CD4-positive, alpha-beta T cell (primary cell): ENCODE measurements at regions not wholly inside any gene's neighbourhood (a gene's known extent, or its start where the extent isn't known, plus 50 kb on each side); places are given as distances from the start of the nearest gene placed in this dataset.

Experiments used
- ATAC-seq: fragments of 200-7000 bp; cut with Tn5 transposase; one replicate; pipeline ENCODE4 v1.10.0; 2022; ENCODE audit warnings: mild to moderate bottlenecking; ENCODE audit not compliant: poor library complexity
- CTCF ChIA-PET: fragments of 350-600 bp; sonication (Branson Sonifier 250); formaldehyde crosslinking; loops from one replicate; lab custom pipeline; 2021; ENCODE audit warnings: antibody characterized with exemption, inconsistent platforms; lab: Charles Lee
- POLR2A ChIA-PET: fragments of 350-600 bp; sonication (Branson Sonifier 250); formaldehyde crosslinking; loops from one replicate; lab custom pipeline; 2021; ENCODE audit warnings: antibody characterized with exemption, inconsistent platforms; lab: Charles Lee
- DNase-seq, 14 experiments: peaks; one replicate each; pipeline ENCODE4 v3.0.0-alpha.2; 2013 to 2020; ENCODE audit warnings: mixed read lengths in 2 of 14
- H3K27ac ChIP-seq, 2 donors: one replicate each; pipeline versions ENCODE4 v1.5.1 to v1.7.0; 2013; ENCODE audit warnings: low read length in 2 of 2, low read depth in 1 of 2, mild to moderate bottlenecking in 1 of 2
- H3K27me3 ChIP-seq, 2 experiments: 1 replicate in 1 of 2; 2 replicates in 1 of 2; pipeline versions ENCODE4 v1.6.1 to v1.7.0; 2013; ENCODE audit warnings: low read length in 2 of 2, control low read depth in 1 of 2, mild to moderate bottlenecking in 1 of 2, moderate library complexity in 1 of 2; ENCODE audit not compliant: insufficient read depth in 2 of 2, control insufficient read depth in 1 of 2
- H3K36me3 ChIP-seq: one replicate; pipeline ENCODE4 v1.6.1; 2013; ENCODE audit warnings: low read length, control low read depth; ENCODE audit not compliant: insufficient read depth
- H3K4me1 ChIP-seq: one replicate; pipeline ENCODE4 v1.6.1; 2013; ENCODE audit warnings: low read length, control low read depth; ENCODE audit not compliant: insufficient read depth
- H3K4me3 ChIP-seq: one replicate; pipeline ENCODE4 v1.5.1; 2013; ENCODE audit warnings: mild to moderate bottlenecking, low read length, moderate library complexity
- H3K9me3 ChIP-seq, 2 experiments: 1 replicate in 1 of 2; 2 replicates in 1 of 2; pipeline versions ENCODE4 v1.6.1 to v1.7.0; 2013; ENCODE audit warnings: low read length in 2 of 2, mild to moderate bottlenecking in 2 of 2, control low read depth in 1 of 2, moderate library complexity in 1 of 2; ENCODE audit not compliant: control insufficient read depth in 1 of 2, insufficient read depth in 1 of 2
- H3K27ac Mint-ChIP-seq: one replicate; pipeline ENCODE4 v1.8.0; 2020; ENCODE audit warnings: mixed read lengths
- H3K27me3 Mint-ChIP-seq: one replicate; pipeline ENCODE4 v1.8.0; 2021; ENCODE audit warnings: mixed read lengths
- H3K36me3 Mint-ChIP-seq: one replicate; pipeline ENCODE4 v1.8.0; 2021; ENCODE audit warnings: low read depth, mixed read lengths
- H3K4me1 Mint-ChIP-seq: one replicate; pipeline ENCODE4 v1.8.0; 2021; ENCODE audit warnings: low read depth, mixed read lengths
- H3K4me3 Mint-ChIP-seq: one replicate; pipeline ENCODE4 v1.8.0; 2020; ENCODE audit warnings: mild to moderate bottlenecking, mixed read lengths
- H3K9me3 Mint-ChIP-seq: one replicate; pipeline ENCODE4 v1.8.0; 2020; ENCODE audit warnings: mixed read lengths
- CTCF ChIP-seq: fragments of 200-600 bp; IDR thresholded peaks from one replicate; pipeline ENCODE4 v1.8.0; 2022; ENCODE audit warnings: antibody characterized with exemption, mild to moderate bottlenecking
- intact Hi-C, 2 experiments: fragments of 100-400 bp; cut with DNase I in 1 of 2; cut with micrococcal nuclease in 1 of 2; formaldehyde crosslinking; loops; one replicate each; pipeline versions ENCODE4 v1.15.1 to v1.9.0; 2023 to 2025; cut with DNase I, micrococcal nuclease

- POLR2A ChIA-PET, result no interaction called here
- H3K27ac Mint-ChIP-seq, result no peak overlapping the region
- no peaks in the 10 kb centered on the region for H3K36me3 ChIP-seq
- H3K27me3 ChIP-seq, result peaks cover 8 to 11% of the 10 kb centered on the region in 2 experiments
- intact Hi-C loops, result no loop called here
- ATAC-seq (no peak), DNase-seq (no peak)
- H3K4me3 ChIP-seq, result no peak overlapping the region
- no peaks in the 10 kb centered on the region for H3K9me3 Mint-ChIP-seq
- no peak overlapping the region for H3K27ac ChIP-seq
- H3K4me3 Mint-ChIP-seq, result no peak overlapping the region
- CTCF ChIA-PET, result no interaction called here
- no peak for TF ChIP-seq CTCF
- no peaks in the 10 kb centered on the region for H3K9me3 ChIP-seq
- H3K4me1 Mint-ChIP-seq, result no peaks in the 10 kb centered on the region
- H3K4me1 ChIP-seq, result no peaks in the 10 kb centered on the region
- no peaks in the 10 kb centered on the region for H3K36me3 Mint-ChIP-seq
- H3K27me3 Mint-ChIP-seq, result peaks cover 30% of the 10 kb centered on the region
These were observed 93.2 kb upstream of the ARL4C start for GRCh38 chr2:234590076-234590475.

- no peak overlapping the region for H3K27ac ChIP-seq
- H3K36me3 ChIP-seq, result no peaks in the 10 kb centered on the region
- no peak for ATAC-seq
- no peak for TF ChIP-seq CTCF
- peaks cover 8 to 11% of the 10 kb centered on the region in 2 experiments for H3K27me3 ChIP-seq
- intact Hi-C loops, result no loop called here
- no peaks in the 10 kb centered on the region for H3K9me3 ChIP-seq
- CTCF ChIA-PET, result no interaction called here
- no peak overlapping the region for H3K4me3 ChIP-seq
- H3K27me3 Mint-ChIP-seq, result peaks cover 39% of the 10 kb centered on the region
- H3K4me1 Mint-ChIP-seq, result no peaks in the 10 kb centered on the region
- DNase-seq, result no peak
- no peaks in the 10 kb centered on the region for H3K9me3 Mint-ChIP-seq
- no peak overlapping the region for H3K27ac Mint-ChIP-seq
- POLR2A ChIA-PET, result no interaction called here
- H3K4me1 ChIP-seq, result no peaks in the 10 kb centered on the region
- no peak overlapping the region for H3K4me3 Mint-ChIP-seq
- no peaks in the 10 kb centered on the region for H3K36me3 Mint-ChIP-seq
These were observed 91.2 kb upstream of the ARL4C start for GRCh38 chr2:234588054-234588430.

GRCh38 chr2:234587341-234588053 is 90.6 kb upstream of the ARL4C start:
- intact Hi-C loops, result no loop called here
- Histone ChIP-seq H3K4me1 (no peaks in the 10 kb centered on the region), H3K9me3 (no peaks in the 10 kb centered on the region), H3K4me3 (no peak overlapping the region), H3K36me3 (no peaks in the 10 kb centered on the region), H3K27me3 (peaks cover 8 to 11% of the 10 kb centered on the region in 2 experiments), H3K27ac (no peak overlapping the region)
- H3K27ac Mint-ChIP-seq, result no peak overlapping the region
- POLR2A ChIA-PET, result no interaction called here
- DNase-seq, result no peak
- H3K9me3 Mint-ChIP-seq, result no peaks in the 10 kb centered on the region
- no peaks in the 10 kb centered on the region for H3K4me1 Mint-ChIP-seq
- ATAC-seq, result no peak
- CTCF ChIA-PET, result interaction anchor here (0.6 kb wide), 1 partner anchor 880 kb away, joined by 3 read pairs; no protein-coding TSS in a partner anchor
- H3K4me3 Mint-ChIP-seq, result no peak overlapping the region
- no peak for TF ChIP-seq CTCF
- no peaks in the 10 kb centered on the region for H3K36me3 Mint-ChIP-seq
- H3K27me3 Mint-ChIP-seq, result peaks cover 43% of the 10 kb centered on the region
